Sigmoid colon (tissue), 6 donors: ENCODE measurements at regions not wholly inside any gene's neighbourhood (a gene's known extent, or its start where the extent isn't known, plus 50 kb on each side); places are given as distances from the start of the nearest gene placed in this dataset.

ENCODE experiments used
- DNase-seq: peaks from one replicate; pipeline ENCODE4 v3.0.0-alpha.2; 2019
- H3K27ac ChIP-seq, 4 donors: fragments of 200-600 bp; sonication (generic); one replicate each; pipeline ENCODE4 v1.5.1; 2016 to 2019; ENCODE audit warnings: mild to moderate bottlenecking in 1 of 4
- H3K27me3 ChIP-seq, 3 donors: fragments of 200-600 bp; sonication (generic); one replicate each; pipeline ENCODE4 v1.5.1; 2019; ENCODE audit warnings: mild to moderate bottlenecking in 1 of 3
- H3K36me3 ChIP-seq, 4 donors: fragments of 200-600 bp; sonication (generic); one replicate each; pipeline ENCODE4 v1.5.1; 2016 to 2019
- H3K4me1 ChIP-seq, 4 donors: fragments of 200-600 bp; sonication (generic); one replicate each; pipeline ENCODE4 v1.5.1; 2017 to 2019
- H3K4me3 ChIP-seq, 4 donors: fragments of 200-600 bp; sonication (generic); one replicate each; pipeline ENCODE4 v1.5.1; 2017 to 2019; ENCODE audit warnings: mild to moderate bottlenecking in 2 of 4, moderate library complexity in 1 of 4
- H3K9me3 ChIP-seq, 4 donors: fragments of 200-600 bp in 3 of 4; sonication (generic) in 3 of 4; one replicate each; pipeline versions ENCODE4 v1.5.1 to v1.6.1; 2013 to 2019
- EP300 ChIP-seq, 4 donors: sonication (generic); formaldehyde crosslinking; IDR thresholded peaks; one replicate each; pipeline ENCODE4 v1.6.1; 2017; ENCODE audit warnings: antibody characterized with exemption in 4 of 4
- POLR2A ChIP-seq, 2 donors: fragments of 450-650 bp; IDR thresholded peaks; one replicate each; pipeline ENCODE4 v1.6.1; 2016; ENCODE audit warnings: antibody characterized with exemption in 2 of 2, mild to moderate bottlenecking in 2 of 2, moderate library complexity in 2 of 2
- POLR2AphosphoS5 ChIP-seq, 4 donors: sonication (generic); formaldehyde crosslinking; IDR thresholded peaks; one replicate each; pipeline ENCODE4 v1.6.1; 2017; ENCODE audit warnings: antibody characterized with exemption in 4 of 4
- WGBS, 2 donors: extraction: QIAGEN DNeasy Blood & Tissue Kit; methylation state at CpG; one replicate each; pipeline ENCODE4 v1.1.7; 2013; 5-methylcytosine and 5-hydroxymethylcytosine counted together
- intact Hi-C: fragments of 100-400 bp; cut with DNase I; formaldehyde crosslinking; loops from one replicate; pipeline ENCODE4 v1.15.1; 2023
- TF ChIP-seq, protein P1 (sequence below), 4 experiments: fragments of 450-650 bp in 3 of 4; fragments of 200-600 bp in 1 of 4; IDR thresholded peaks; one replicate each; pipeline ENCODE4 v1.5.1; 2016 to 2019; ENCODE audit warnings: antibody characterized with exemption in 4 of 4, mild to moderate bottlenecking in 3 of 4, moderate library complexity in 2 of 4
- donor health status: healthy with polysubstance abuse.
- donor health status: healthy.

DNA sequence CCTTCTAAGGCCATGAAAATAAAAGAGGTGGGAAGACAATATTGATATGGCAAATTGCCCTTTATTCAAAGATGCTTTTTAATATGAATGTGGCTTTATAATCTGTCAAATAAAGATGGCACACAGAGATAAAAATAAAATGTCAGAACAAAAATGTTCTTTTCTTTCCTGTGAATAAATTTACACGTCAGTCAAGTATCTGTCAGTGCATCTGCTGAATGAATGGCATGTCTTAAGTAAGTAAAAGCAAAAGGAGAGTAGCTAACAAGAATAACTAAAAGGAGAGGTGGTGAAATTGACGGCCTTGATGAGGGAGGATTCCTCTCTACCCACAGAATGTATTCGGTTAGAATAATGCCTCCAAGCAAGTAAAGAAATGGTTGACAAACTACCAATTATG, 1021.7 kb upstream of the GBE1 start:
- no peaks in the 10 kb centered on the region for H3K27me3 ChIP-seq
- no peaks in the 10 kb centered on the region for H3K4me1 ChIP-seq
- 82 to 87% methylated on average over 3 of the region's 3 CpGs for WGBS, 2 donors
- H3K27ac ChIP-seq, result no peak overlapping the region
- DNase-seq, result no peak
- TF ChIP-seq POLR2A (IDR thresholded peaks at IDR 0.05), result no peak
- TF ChIP-seq, protein P1, sequence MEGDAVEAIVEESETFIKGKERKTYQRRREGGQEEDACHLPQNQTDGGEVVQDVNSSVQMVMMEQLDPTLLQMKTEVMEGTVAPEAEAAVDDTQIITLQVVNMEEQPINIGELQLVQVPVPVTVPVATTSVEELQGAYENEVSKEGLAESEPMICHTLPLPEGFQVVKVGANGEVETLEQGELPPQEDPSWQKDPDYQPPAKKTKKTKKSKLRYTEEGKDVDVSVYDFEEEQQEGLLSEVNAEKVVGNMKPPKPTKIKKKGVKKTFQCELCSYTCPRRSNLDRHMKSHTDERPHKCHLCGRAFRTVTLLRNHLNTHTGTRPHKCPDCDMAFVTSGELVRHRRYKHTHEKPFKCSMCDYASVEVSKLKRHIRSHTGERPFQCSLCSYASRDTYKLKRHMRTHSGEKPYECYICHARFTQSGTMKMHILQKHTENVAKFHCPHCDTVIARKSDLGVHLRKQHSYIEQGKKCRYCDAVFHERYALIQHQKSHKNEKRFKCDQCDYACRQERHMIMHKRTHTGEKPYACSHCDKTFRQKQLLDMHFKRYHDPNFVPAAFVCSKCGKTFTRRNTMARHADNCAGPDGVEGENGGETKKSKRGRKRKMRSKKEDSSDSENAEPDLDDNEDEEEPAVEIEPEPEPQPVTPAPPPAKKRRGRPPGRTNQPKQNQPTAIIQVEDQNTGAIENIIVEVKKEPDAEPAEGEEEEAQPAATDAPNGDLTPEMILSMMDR (IDR thresholded peaks at IDR 0.05), result no peak
- no peak for TF ChIP-seq POLR2AphosphoS5 (IDR thresholded peaks at IDR 0.05)
- TF ChIP-seq EP300 (IDR thresholded peaks at IDR 0.05), result no peak
- no peaks in the 10 kb centered on the region for H3K9me3 ChIP-seq
- intact Hi-C loops, result no loop called here
- H3K4me3 ChIP-seq, result no peak overlapping the region
- H3K36me3 ChIP-seq, result no peaks in the 10 kb centered on the region

- DNase-seq, result no peak
- Histone ChIP-seq H3K36me3 (no peaks in the 10 kb centered on the region), H3K27ac (no peak overlapping the region), H3K27me3 (no peaks in the 10 kb centered on the region), H3K4me1 (no peaks in the 10 kb centered on the region), H3K9me3 (no peaks in the 10 kb centered on the region), H3K4me3 (no peak overlapping the region)
- TF ChIP-seq EP300 (IDR thresholded peaks at IDR 0.05) (no peak), POLR2AphosphoS5 (IDR thresholded peaks at IDR 0.05) (no peak), POLR2A (IDR thresholded peaks at IDR 0.05) (no peak)
- TF ChIP-seq, protein P1 (IDR thresholded peaks at IDR 0.05), result no peak
- intact Hi-C loops, result no loop called here
- 86 to 87% methylated on average over 4 of the region's 4 CpGs for WGBS, 2 donors
These were observed 1011.8 kb upstream of the GBE1 start for GRCh38 chr3:82773207-82773606.

DNA sequence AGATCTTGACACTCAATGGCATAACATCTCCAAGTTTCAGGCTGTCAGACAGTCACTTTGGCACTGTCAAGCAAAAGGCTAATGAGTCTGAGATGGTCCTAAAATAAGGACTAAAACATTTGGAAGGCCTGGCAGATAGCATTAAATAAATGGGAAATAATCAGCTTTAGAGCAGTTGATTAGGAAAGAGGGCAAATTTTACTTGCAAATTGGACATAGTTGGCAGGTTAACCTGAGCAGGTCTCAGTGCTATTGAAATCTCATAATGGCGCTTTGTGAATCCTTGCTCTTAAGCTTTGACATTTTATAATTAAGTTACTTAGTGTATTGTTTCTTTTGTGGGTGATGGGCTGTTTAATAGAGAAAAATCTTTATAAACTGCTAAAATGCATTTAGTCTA, 1003.1 kb upstream of the GBE1 start:
- WGBS, 2 donors, result 89 to 92% methylated on average over 1 of the region's 1 CpG
- intact Hi-C loops, result no loop called here
- no peak overlapping the region for H3K27ac ChIP-seq
- DNase-seq, result no peak
- H3K4me3 ChIP-seq, result no peak overlapping the region
- H3K36me3 ChIP-seq, result no peaks in the 10 kb centered on the region
- no peaks in the 10 kb centered on the region for H3K4me1 ChIP-seq
- no peak for TF ChIP-seq EP300 (IDR thresholded peaks at IDR 0.05)
- TF ChIP-seq POLR2A (IDR thresholded peaks at IDR 0.05), result no peak
- no peak for TF ChIP-seq POLR2AphosphoS5 (IDR thresholded peaks at IDR 0.05)
- TF ChIP-seq, protein P1 (IDR thresholded peaks at IDR 0.05), result no peak
- H3K27me3 ChIP-seq, result no peaks in the 10 kb centered on the region
- no peaks in the 10 kb centered on the region for H3K9me3 ChIP-seq

GRCh38 chr3:82761858-82762257, 1000.4 kb upstream of the GBE1 start:
- DNase-seq, result no peak
- no peaks in the 10 kb centered on the region for H3K9me3 ChIP-seq
- 70 to 76% methylated on average over 1 of the region's 1 CpG for WGBS, 2 donors
- H3K27me3 ChIP-seq, result no peaks in the 10 kb centered on the region
- intact Hi-C loops, result no loop called here
- H3K4me1 ChIP-seq, result no peaks in the 10 kb centered on the region
- TF ChIP-seq, protein P1 (IDR thresholded peaks at IDR 0.05), result no peak
- no peak for TF ChIP-seq EP300 (IDR thresholded peaks at IDR 0.05)
- no peak for TF ChIP-seq POLR2AphosphoS5 (IDR thresholded peaks at IDR 0.05)
- no peak for TF ChIP-seq POLR2A (IDR thresholded peaks at IDR 0.05)
- H3K27ac ChIP-seq, result no peak overlapping the region
- no peaks in the 10 kb centered on the region for H3K36me3 ChIP-seq
- H3K4me3 ChIP-seq, result no peak overlapping the region

- H3K36me3 ChIP-seq, result no peaks in the 10 kb centered on the region
- DNase-seq, result no peak
- no peak overlapping the region for H3K27ac ChIP-seq
- no peaks in the 10 kb centered on the region for H3K27me3 ChIP-seq
- H3K9me3 ChIP-seq, result no peaks in the 10 kb centered on the region
- no peak overlapping the region for H3K4me3 ChIP-seq
- TF ChIP-seq POLR2AphosphoS5 (IDR thresholded peaks at IDR 0.05), result no peak
- no peak for TF ChIP-seq POLR2A (IDR thresholded peaks at IDR 0.05)
- TF ChIP-seq, protein P1 (IDR thresholded peaks at IDR 0.05), result no peak
- TF ChIP-seq EP300 (IDR thresholded peaks at IDR 0.05), result no peak
- no peaks in the 10 kb centered on the region for H3K4me1 ChIP-seq
- intact Hi-C loops, result no loop called here
- 50 to 84% methylated on average over 1 of the region's 1 CpG for WGBS, 2 donors
These were observed 984.1 kb upstream of the GBE1 start for GRCh38 chr3:82745544-82745943.
